GM12878 (cell line): ENCODE measurements at regions not wholly inside any gene's neighbourhood (a gene's known extent, or its start where the extent isn't known, plus 50 kb on each side); places are given as distances from the start of the nearest gene placed in this dataset.

Source experiments
- ATAC-seq: fragments of 200-7000 bp; cut with Tn5 transposase; 3 replicates; pipeline ENCODE4 v1.9.1; 2020; ENCODE audit warnings: mild to moderate bottlenecking, moderate library complexity
- BruUV-seq: library from RNA; stranded (reverse); fragments of 400-500 nt; replicated peaks from 2 replicates; lab custom pipeline; 2021; lab: Mats Ljungman, UMichigan
- CTCF ChIA-PET: fragments of 300-600 bp; sonication (Branson Sonifier 250); formaldehyde crosslinking; extraction: SDS; loops from one replicate; lab custom pipeline; 2021; ENCODE audit warnings: inconsistent platforms; lab: Yijun Ruan, JAX
- POLR2A ChIA-PET: fragments of 350-600 bp; formaldehyde crosslinking; extraction: SDS; loops from one replicate; lab custom pipeline; 2021; ENCODE audit warnings: inconsistent platforms; lab: Charles Lee
- RAD21 ChIA-PET: fragments of 300-600 bp; sonication (Branson Sonifier 250); formaldehyde crosslinking; loops from one replicate; lab custom pipeline; 2023; ENCODE audit warnings: antibody characterized with exemption; ENCODE audit not compliant: unreplicated experiment; lab: Charles Lee
- SMC1A ChIA-PET: fragments of 300-600 bp; sonication (Branson Sonifier 250); formaldehyde crosslinking; loops from one replicate; lab custom pipeline; 2023; ENCODE audit not compliant: unreplicated experiment, uncharacterized antibody; lab: Charles Lee
- DNase-seq: peaks from one replicate; pipeline ENCODE4 v3.0.0-alpha.2; 2011; ENCODE audit warnings: low read depth, low spot score
- FAIRE-seq: peaks from 3 replicates; lab custom pipeline; 2011; peaks lifted over from hg19 to GRCh38; lab: Jason Lieb, UNC
- H2AFZ ChIP-seq: 2 replicates; pipeline ENCODE4 v1.6.0; 2011; ENCODE audit warnings: low read depth, low read length, control low read depth; ENCODE audit not compliant: control insufficient read depth
- H3K27ac ChIP-seq: 2 replicates; pipeline ENCODE4 v1.5.1; 2011; ENCODE audit warnings: control low read depth; ENCODE audit not compliant: control insufficient read depth, insufficient read depth
- H3K27me3 ChIP-seq, 2 experiments: replicated peaks in 1 of 2; 2 replicates each; pipeline versions ENCODE4 v1.6.0 to v1.6.1; 2011; ENCODE audit warnings: low read length in 1 of 2; ENCODE audit not compliant: control insufficient read depth in 2 of 2, insufficient read depth in 2 of 2
- H3K36me3 ChIP-seq, 2 experiments: 2 replicates each; pipeline ENCODE4 v1.5.1; 2011; ENCODE audit warnings: low read length in 1 of 2; ENCODE audit not compliant: control insufficient read depth in 2 of 2, insufficient read depth in 2 of 2
- H3K4me1 ChIP-seq: 2 replicates; pipeline ENCODE4 v1.6.1; 2011; ENCODE audit warnings: mild to moderate bottlenecking, low read length, moderate library complexity, mixed read lengths; ENCODE audit not compliant: control insufficient read depth, insufficient read depth
- H3K4me2 ChIP-seq: 2 replicates; pipeline ENCODE4 v1.6.0; 2011; ENCODE audit warnings: control low read depth; ENCODE audit not compliant: control insufficient read depth, insufficient read depth
- H3K4me3 ChIP-seq: fragments of 200-600 bp; sonication (generic); 2 replicates; pipeline ENCODE4 v1.5.1; 2016
- H3K79me2 ChIP-seq: 2 replicates; pipeline ENCODE4 v1.6.0; 2011; ENCODE audit warnings: low read length; ENCODE audit not compliant: control insufficient read depth, insufficient read depth
- H3K9ac ChIP-seq: 2 replicates; pipeline ENCODE4 v1.8.0; 2011; ENCODE audit warnings: low read length, control low read depth, mixed read lengths; ENCODE audit not compliant: control insufficient read depth, insufficient read depth
- H3K9me3 ChIP-seq: replicated peaks from 3 replicates; pipeline ENCODE4 v1.5.1; 2011; ENCODE audit warnings: mild to moderate bottlenecking, low read length; ENCODE audit not compliant: control insufficient read depth, insufficient read depth
- H4K20me1 ChIP-seq: 2 replicates; pipeline ENCODE4 v1.6.0; 2011; ENCODE audit not compliant: control insufficient read depth, insufficient read depth
- BRCA1 ChIP-seq: IDR thresholded peaks from 2 replicates; pipeline ENCODE4 v1.6.1; 2011; ENCODE audit warnings: low read depth, low read length, improper control_type of control experiment
- CHD1 ChIP-seq: IDR thresholded peaks from 2 replicates; pipeline ENCODE4 v1.6.1; 2012; ENCODE audit warnings: low read depth, low read length, improper control_type of control experiment
- FOXM1 ChIP-seq: IDR thresholded peaks from 2 replicates; pipeline ENCODE4 v1.6.1; 2012; ENCODE audit warnings: low read depth, mild to moderate bottlenecking, inconsistent platforms, low read length, moderate library complexity
- HDAC2 ChIP-seq: fragments of 200-600 bp; sonication (generic); IDR thresholded peaks from 2 replicates; pipeline ENCODE4 v1.6.1; 2017
- IKZF2 ChIP-seq, 2 experiments: fragments of 450-650 bp; IDR thresholded peaks; 2 replicates each; pipeline ENCODE4 v1.6.1; 2017; ENCODE audit warnings: mild to moderate bottlenecking in 2 of 2, moderate library complexity in 2 of 2
- MTA3 ChIP-seq: IDR thresholded peaks from 2 replicates; pipeline ENCODE4 v1.6.1; 2012; ENCODE audit warnings: low read length, inconsistent platforms, borderline replicate concordance
- PML ChIP-seq: IDR thresholded peaks from 2 replicates; pipeline ENCODE4 v1.6.1; 2012; ENCODE audit warnings: low read length, inconsistent platforms
- POLR2A ChIP-seq: IDR thresholded peaks from 2 replicates; pipeline ENCODE4 v1.6.1; 2011; ENCODE audit warnings: low read depth, mild to moderate bottlenecking, low read length
- RBBP5 ChIP-seq: fragments of 200-600 bp; sonication (generic); conservative IDR thresholded peaks from 2 replicates; pipeline ENCODE4 v1.6.1; 2016
- SUZ12 ChIP-seq: fragments of 200-600 bp; sonication (generic); IDR thresholded peaks from one replicate; pipeline ENCODE4 v1.6.1; 2018; ENCODE audit warnings: antibody characterized with exemption, mild to moderate bottlenecking; ENCODE audit not compliant: unreplicated experiment
- YY1 ChIP-seq: IDR thresholded peaks from 2 replicates; pipeline ENCODE4 v1.6.1; 2011; ENCODE audit warnings: low read depth, mild to moderate bottlenecking, low read length
- WGBS: methylation state at CpG from one replicate; pipeline ENCODE4 v1.1.6; 2016; ENCODE audit warnings: low lambda C conversion rate; ENCODE audit not compliant: insufficient replicate concordance, insufficient coverage; ENCODE audit errors: missing lambda C conversion rate; 5-methylcytosine and 5-hydroxymethylcytosine counted together
- in situ Hi-C: fragments of 300-500 bp; cut with MboI; formaldehyde crosslinking; loops from 9 replicates; pipeline ENCODE4 v1.14.3; 2018; ENCODE audit warnings: mixed read lengths
- intact Hi-C: fragments of 100-400 bp; cut with micrococcal nuclease; formaldehyde crosslinking; loops from one replicate; pipeline ENCODE4 v1.14.2; 2022; ENCODE audit not compliant: unreplicated experiment
- TF ChIP-seq, protein P1 (sequence below): IDR thresholded peaks from 2 replicates; pipeline ENCODE4 v1.6.1; 2011; ENCODE audit warnings: low read depth, mild to moderate bottlenecking, low read length, moderate library complexity, borderline replicate concordance; ENCODE audit errors: extremely low read depth
- TF ChIP-seq, protein P2 (sequence below): fragments of 450-650 bp; IDR thresholded peaks from 2 replicates; pipeline ENCODE4 v1.6.1; 2018; ENCODE audit warnings: borderline replicate concordance, mild to moderate bottlenecking; ENCODE audit not compliant: partially characterized antibody
- TF ChIP-seq, protein P3 (sequence below): fragments of 450-650 bp; conservative IDR thresholded peaks from 2 replicates; pipeline ENCODE4 v1.6.1; 2017; ENCODE audit warnings: mild to moderate bottlenecking, moderate library complexity

DNA sequence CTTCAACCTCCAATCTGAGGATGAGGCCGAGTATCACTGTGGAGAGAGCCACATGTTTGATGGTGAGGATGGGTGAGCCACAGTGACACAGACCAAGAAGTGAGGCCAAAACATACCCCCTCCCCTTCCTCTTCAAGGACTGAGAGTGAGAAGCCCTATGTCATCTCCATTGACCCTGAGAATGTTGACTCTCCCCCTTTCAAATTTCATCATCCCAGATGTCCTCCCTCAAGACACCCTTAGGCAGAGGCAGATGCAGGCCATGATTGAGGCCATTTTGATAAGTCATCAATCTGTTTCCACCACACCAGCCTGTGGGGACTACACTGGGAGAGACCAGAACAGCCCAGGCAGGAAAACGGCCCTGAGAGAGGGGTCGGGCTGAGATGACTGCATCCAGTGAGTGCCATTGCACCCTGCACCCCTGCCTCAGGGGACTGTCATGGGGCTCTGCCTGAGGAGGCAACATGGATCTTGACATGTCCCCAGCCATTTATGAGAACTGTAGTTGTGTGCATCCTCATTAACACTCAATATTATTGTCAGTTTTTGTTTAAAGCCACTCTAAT is 84.2 kb upstream of the IGLL5 start:
- H4K20me1 ChIP-seq = no peaks in the 10 kb centered on the region
- H3K4me3 ChIP-seq = no peak overlapping the region
- SMC1A ChIA-PET = interaction anchor here (1.2 kb wide), 1 partner anchor 151 kb away, joined by 16 read pairs; no protein-coding TSS in a partner anchor
- no peak overlapping the region for H3K9ac ChIP-seq
- in situ Hi-C loops = loop anchor here (5.0 to 25.0 kb wide), 3 partner anchors 149 to 584 kb away; no protein-coding TSS in a partner anchor
- POLR2A ChIA-PET = no interaction called here
- H3K79me2 ChIP-seq = no peaks in the 10 kb centered on the region
- TF ChIP-seq IKZF2 (IDR thresholded peaks at IDR 0.05) (no peak), YY1 (no peak), MTA3 (no peak), FOXM1 (no peak), POLR2A (no peak), BRCA1 (no peak), PML (no peak), CHD1 (no peak), RBBP5 (no peak), SUZ12 (no peak), HDAC2 (no peak)
- TF ChIP-seq, protein P1, sequence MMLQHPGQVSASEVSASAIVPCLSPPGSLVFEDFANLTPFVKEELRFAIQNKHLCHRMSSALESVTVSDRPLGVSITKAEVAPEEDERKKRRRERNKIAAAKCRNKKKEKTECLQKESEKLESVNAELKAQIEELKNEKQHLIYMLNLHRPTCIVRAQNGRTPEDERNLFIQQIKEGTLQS = no peak
- TF ChIP-seq, protein P2, sequence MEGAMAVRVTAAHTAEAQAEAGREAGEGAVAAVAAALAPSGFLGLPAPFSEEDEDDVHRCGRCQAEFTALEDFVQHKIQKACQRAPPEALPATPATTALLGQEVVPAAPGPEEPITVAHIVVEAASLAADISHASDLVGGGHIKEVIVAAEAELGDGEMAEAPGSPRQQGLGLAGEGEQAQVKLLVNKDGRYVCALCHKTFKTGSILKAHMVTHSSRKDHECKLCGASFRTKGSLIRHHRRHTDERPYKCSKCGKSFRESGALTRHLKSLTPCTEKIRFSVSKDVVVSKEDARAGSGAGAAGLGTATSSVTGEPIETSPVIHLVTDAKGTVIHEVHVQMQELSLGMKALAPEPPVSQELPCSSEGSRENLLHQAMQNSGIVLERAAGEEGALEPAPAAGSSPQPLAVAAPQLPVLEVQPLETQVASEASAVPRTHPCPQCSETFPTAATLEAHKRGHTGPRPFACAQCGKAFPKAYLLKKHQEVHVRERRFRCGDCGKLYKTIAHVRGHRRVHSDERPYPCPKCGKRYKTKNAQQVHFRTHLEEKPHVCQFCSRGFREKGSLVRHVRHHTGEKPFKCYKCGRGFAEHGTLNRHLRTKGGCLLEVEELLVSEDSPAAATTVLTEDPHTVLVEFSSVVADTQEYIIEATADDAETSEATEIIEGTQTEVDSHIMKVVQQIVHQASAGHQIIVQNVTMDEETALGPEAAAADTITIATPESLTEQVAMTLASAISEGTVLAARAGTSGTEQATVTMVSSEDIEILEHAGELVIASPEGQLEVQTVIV = no peak
- TF ChIP-seq, protein P3, sequence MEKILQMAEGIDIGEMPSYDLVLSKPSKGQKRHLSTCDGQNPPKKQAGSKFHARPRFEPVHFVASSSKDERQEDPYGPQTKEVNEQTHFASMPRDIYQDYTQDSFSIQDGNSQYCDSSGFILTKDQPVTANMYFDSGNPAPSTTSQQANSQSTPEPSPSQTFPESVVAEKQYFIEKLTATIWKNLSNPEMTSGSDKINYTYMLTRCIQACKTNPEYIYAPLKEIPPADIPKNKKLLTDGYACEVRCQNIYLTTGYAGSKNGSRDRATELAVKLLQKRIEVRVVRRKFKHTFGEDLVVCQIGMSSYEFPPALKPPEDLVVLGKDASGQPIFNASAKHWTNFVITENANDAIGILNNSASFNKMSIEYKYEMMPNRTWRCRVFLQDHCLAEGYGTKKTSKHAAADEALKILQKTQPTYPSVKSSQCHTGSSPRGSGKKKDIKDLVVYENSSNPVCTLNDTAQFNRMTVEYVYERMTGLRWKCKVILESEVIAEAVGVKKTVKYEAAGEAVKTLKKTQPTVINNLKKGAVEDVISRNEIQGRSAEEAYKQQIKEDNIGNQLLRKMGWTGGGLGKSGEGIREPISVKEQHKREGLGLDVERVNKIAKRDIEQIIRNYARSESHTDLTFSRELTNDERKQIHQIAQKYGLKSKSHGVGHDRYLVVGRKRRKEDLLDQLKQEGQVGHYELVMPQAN = no peak
- TF ChIP-seq, all 136 proteins: peak for 0
- Histone ChIP-seq H3K27me3 (no peaks in the 10 kb centered on the region), H2AFZ (no peak overlapping the region), H3K36me3 (no peaks in the 10 kb centered on the region), H3K9me3 (no peaks in the 10 kb centered on the region), H3K27ac (no peak overlapping the region), H3K4me1 (no peaks in the 10 kb centered on the region), H3K4me2 (no peak overlapping the region)
- no peak for DNase-seq
- ChIA-PET CTCF (interaction anchor here (0.6 to 15.8 kb wide), 3 partner anchors 152 to 261 kb away, joined by 3 to 323 read pairs (median 42); no protein-coding TSS in a partner anchor), RAD21 (interaction anchor here (1.2 to 1.3 kb wide), 3 partner anchors 50 to 151 kb away, joined by 3 to 20 read pairs (median 5); no protein-coding TSS in a partner anchor)
- intact Hi-C loops = loop anchor here (5.0 kb wide), 1 partner anchor 51 kb away; no protein-coding TSS in a partner anchor
- 36% methylated on average over 3 of the region's 3 CpGs for WGBS
- no peak for ATAC-seq
- BruUV-seq = no TSS peak
- no peak for FAIRE-seq
